GM18511 (cell line): ENCODE measurements at regions not wholly inside any gene's neighbourhood (a gene's known extent, or its start where the extent isn't known, plus 50 kb on each side); places are given as distances from the start of the nearest gene placed in this dataset.

Source experiments
- ATAC-seq: cut with Tn5 transposase; IDR thresholded peaks from one replicate; pipeline ENCODE4 v1.9.1; 2021; ENCODE audit warnings: mild to moderate bottlenecking, moderate library complexity; ENCODE audit not compliant: unreplicated experiment

DNA sequence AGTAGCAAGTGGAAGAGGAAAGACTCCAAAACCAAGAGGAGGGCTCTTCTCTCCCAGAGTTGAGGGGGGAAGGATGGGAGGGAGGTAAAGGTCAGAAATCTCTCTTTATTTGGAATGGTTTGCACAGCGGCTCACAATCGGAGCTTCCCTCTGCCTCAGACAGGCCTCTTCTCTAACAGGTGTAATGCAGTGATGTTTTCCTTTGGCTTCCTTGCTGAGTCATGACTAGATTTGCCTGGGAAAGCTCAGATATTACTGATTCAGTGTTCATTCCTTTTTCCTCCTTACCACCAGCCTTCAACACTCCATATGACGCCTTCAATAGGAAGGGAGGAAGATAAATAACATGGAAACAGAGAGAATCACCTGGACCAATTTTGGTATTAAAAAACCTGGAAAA is 136.6 kb downstream of the RNF152 start:
- no peak for ATAC-seq

DNA sequence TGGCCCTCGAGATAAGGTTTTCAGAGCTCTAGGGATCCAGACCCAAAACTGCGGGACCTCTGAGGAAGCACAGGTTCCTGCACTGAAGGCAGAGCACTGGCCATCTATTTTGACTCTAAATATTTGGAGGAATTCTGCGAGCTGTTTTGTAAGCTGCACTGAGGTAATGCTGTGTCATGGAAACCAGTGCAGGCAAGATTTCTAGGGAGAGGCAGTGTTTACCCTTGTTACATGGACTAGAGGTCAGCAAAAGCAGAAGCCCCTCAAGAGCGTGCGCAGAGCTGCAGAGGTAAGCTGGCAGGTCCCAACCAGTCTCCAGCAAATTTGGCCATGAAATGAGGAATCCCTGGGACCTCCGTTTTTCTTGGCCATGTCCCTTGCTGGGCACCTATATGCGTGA is 137.3 kb downstream of the RNF152 start:
- no peak for ATAC-seq

DNA sequence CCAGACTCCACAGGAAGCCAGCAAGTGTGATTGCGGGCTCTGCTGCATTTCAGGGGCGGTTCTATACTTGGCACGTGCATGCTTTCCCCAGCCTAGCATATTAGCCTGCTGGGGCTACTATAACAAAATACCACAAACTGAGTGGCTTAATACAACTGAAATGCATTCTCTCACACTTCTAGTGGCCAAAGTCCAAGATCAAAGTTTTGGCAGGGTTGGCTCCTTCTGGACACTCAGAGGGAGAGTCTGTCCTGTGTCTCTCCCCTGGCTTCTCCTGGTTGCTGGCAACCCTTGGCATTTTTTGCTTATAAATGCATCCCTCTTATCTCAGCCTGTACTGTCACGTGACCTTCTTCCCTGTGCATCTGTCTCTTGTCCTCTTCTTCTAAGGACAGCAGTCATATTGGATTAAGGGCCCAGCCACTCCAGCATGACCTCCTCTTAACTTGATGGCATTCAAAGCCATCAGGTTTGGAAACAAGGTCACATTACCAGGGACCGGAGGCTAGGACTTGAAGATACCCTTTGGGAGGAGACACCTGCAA is 138.7 kb downstream of the RNF152 start:
- ATAC-seq, result no peak

DNA sequence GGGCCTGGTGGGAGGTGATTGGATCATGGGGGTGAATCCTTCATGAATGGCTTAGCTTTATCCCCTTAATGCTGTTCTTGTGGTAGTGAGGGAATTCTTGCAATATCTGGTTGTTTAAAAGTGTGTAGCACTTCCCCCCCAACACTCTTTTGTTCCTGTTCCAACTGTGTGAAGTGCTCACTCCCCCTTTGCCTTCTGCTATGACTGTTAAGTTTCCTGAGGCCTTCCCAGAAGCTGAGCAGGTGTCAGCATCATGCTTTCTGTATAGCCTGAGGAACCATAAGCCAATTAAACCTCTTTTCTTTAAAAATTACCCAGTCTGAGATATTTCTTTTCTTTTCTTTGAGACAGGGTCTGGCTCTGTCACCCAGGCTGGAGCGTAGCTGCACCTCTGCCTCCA is 139.4 kb downstream of the RNF152 start:
- no peak for ATAC-seq

DNA sequence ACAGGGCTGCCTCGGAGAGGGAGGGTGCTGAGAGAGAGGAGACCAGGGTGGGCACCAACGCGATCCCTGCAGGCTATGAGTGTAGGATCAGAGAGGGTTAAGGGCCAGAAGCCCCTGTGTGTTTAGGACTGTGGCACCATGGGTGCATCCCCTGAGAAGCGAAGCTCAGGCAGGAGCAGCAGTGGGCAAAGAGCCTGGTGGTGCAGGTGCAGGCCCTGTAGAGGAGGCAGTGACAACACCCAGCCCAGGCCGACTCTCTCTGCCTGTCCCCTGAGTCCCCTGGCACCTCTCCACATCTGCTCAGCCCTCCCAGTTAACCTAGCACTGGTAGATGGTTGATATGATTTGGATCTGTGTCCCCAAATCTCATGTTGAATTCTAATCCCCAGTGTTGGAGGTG is 139.8 kb downstream of the RNF152 start:
- no peak for ATAC-seq

DNA sequence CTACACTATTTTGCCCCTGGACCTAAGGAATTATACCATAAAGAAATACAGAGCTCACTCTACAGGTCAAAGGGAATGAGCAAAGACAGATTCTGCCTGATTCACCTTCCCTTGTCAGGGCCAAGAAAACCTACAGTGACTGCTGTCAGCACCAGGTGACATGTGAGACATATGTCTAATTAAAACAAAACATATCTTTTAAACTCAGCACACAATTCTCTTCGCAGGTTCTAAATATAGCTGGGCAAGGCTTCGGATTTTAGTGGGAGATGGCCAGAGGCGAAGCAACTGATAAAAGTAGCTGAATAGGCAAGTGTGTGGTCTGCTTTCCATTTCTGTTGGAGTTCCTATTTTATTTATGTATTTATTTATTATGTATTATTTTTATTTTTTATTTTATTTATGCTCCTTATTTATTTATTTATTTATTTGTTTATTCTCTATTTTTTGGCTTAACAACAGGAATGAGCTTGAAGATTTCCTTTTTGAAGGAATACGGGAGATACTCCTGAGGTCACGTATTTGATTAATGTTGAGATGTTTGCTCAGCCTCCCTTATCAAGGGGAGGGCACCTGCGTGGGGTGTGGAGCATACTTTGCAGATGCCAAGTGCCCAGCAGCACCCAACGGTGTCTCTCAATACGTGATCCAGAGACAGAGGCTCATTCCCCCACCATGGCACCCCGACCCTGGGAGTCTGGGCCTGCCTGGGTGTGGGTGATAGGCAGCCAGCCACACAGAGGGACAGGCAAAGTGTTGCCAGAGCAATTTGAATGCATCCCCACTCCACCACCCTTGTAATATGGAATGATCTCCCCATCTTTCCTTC is 141.8 kb downstream of the RNF152 start:
- no peak for ATAC-seq

DNA sequence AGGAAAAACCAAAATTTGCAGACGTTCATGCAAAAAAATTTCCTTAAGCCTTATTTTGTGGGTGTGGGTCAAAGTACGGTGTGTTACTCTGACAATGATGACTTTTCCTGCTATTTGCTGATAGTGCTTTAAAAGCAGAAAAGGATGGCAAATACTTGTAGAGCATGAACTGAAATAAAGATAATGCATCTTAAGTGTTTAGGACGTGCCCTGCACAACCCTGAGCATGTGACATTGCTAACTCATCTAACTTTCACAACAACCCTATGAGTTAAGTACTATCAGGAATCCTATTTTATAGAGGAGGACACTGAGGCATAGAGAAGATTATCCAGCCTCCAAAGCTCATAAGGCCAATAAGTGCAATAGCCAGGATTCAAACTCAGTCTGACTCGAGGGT is 143.3 kb downstream of the RNF152 start:
- ATAC-seq, result no peak

DNA sequence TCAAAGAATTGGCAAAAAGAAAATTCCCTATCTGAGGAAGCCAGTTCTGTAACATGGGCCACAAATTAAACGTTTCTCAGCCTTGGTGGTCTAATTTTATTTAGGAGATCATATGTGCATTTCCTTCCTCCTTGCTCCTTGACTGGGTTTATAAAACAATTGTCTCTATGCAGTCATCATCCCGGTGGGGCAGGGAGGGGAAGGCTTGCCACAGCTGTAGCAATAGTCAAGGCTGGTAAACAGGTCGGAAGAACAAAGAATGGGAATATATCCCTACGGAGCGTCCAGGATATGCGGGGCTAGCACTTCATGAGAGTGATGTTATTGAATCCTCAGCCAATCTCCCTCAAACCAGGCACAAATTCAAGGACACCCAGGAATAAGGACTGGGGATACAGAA is 143.8 kb downstream of the RNF152 start:
- no peak for ATAC-seq

DNA sequence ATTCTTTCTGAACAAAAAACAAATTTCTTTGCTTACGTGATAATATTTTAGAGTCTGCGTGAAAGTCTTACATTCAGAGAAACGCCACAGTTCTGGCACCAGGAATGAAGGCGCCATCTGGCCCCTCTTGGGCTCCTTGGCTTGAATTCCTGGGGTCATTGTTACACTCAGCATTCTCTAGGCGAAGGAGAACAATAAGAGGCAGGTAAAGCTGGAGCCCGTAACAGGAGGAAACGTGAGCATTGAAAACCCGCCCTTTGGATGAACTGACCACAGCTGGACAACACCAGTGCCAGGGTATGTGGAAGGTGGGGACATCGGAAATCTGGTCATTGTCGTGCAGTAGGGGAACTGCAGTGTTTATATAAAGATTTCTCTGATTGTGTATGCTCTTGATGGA is 144.8 kb downstream of the RNF152 start:
- ATAC-seq, result no peak

DNA sequence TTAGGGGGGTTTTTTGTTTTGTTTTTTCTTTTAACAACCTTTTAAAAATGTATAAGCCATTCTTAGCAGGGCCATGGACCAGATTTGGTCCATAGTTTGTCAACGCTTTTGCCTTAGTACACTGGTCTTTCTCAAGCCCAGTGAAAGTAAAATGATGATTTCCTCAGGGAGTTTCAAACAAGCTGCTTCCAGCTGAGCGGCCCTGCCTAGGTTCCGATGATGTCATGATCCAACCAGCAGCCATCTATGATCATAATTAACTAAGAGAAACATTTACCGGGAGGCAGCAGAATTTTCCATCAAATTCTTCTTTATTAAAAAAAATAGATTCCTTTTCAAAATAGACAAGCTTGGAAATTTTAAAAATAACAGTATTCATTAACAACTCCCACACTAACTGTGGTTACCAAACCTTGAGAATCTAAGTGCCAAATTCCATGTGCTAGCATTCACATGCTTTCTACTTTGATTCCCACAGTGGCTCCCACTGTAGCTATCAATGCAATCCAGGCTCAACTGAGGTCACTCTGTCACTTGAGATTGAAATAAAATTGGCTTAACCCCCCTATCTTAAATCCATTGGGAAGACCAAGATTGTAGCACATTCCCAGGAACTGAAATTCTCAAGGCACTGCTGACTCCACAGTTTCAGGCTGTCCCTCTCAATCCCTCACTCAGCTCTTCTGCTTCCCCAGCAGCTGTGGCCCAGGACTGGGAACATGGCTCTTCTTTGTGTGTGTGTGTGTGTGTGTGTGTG is 148.9 kb downstream of the RNF152 start:
- no peak for ATAC-seq

DNA sequence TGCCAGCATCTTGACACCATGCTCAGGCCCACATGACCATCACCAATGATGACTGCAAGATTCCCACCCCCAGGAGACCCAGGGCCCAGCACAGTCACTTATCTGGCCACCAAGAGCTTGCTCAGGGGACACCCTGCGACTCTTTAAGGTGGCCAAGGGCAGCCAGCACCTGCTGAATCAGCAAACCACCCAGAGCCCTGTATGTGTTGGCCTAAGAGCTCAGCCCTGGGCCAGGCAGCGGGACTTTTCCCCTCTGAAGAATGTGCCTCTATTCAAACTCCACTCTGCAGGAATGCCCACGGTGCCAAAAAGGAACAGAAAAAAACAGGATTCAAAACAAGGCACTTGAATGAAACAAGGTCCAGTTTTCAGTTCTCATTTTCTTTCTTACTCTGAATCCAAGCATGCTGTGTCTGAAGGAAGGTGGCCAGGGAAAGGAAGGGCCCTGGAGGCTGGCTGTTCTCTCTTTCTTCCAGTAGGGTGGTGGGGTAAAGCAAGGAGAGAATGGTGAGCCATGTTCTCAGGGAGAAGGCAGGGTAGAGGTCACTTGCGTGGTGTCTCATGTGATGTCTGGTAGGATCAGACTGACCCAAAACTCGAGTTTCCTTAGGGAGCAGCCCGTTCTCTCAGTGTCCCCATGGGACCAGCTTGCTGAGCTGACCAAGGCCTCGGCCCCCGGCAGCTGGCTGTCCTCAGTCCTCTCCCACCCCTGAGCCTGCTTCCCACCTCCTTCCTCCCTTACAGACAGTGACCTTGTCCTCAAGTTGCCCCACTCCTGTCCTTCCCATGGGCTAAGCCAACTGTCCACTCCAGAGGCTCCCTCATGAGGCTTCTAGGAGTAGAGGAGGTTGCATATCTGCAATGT is 150.0 kb downstream of the RNF152 start:
- no peak for ATAC-seq

DNA sequence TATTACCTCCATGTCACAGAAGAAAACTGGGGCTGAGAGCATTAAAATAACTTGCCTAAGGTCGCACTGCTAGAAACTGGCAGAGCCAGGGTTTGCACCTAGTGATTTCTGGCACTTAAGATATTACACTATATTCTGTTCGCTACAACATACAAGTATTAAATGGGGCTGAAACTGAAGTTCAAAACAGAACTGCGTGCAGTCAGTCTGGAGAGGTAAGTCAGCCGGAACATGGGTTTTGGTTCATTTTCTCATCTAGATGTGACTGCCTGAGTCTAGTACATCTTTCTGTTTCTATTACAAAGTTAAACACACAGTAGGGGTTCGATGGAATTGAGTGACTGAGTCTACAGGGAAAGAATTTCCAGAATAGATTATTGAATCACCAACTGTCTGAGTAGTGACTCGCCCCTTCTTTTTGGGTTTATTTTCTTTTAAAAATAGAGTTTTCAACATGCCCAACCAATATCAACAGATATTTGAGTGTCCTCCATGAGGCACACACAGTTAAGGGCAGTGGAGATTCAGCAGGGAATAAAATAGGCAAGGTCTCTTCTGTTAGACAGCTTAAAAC is 150.8 kb downstream of the RNF152 start:
- ATAC-seq, result no peak

DNA sequence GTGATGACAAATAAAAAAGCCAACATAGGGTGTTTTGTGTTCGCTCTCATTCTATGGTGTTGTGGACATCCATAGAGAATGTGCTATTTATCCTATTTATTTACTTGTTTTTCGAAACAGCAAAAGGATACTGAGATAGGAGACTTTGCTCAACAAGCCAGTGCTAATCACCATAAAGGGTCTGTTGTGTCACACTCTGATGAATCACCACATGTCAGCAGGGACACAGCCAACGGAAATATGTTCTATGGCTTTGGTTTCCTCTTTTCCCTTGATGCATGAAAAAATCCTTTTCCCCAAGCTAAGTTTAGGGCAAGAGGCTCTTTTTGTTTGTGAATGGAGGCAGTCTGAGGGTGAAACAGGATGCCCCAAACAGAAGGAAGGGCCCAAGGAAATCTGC is 154.3 kb downstream of the RNF152 start:
- ATAC-seq, result no peak

DNA sequence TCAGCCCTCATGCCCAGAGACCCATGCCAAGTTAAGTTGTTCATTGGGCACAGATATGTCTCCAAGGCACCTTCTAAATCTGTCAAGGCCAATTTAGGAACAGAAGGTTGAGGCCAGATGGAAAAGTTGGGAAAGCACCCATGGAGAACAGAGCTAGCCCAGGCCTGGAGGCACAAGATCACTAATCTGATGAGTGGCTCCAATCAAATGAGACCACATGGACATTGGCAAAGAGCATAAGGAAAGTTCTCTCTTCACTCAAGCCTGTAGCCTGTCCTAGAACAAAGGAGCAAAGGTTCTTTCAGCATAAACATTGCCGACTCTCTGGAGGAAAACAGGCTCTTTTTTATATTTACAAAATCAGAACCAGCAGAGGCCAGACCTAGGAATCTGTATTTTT is 154.8 kb downstream of the RNF152 start:
- ATAC-seq, result no peak

DNA sequence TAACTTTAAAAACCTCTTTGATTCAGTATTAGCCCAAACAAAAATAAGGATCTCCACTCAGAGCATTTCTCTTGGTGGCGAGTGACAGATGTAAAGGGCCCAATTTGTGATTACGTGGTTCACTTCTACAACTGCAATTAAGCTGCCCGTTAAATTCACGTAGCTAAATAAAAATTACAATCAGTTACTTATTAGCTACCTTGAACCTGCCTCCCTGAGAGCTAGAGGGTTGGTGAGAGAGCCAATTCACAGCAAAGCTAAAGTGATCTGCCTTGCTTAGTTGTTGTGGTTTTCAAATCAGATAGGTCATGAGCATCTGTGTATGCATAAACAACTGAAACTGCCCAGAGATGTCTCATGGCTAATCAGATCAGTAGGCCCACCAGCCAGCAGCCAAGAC is 156.7 kb downstream of the RNF152 start:
- no peak for ATAC-seq

DNA sequence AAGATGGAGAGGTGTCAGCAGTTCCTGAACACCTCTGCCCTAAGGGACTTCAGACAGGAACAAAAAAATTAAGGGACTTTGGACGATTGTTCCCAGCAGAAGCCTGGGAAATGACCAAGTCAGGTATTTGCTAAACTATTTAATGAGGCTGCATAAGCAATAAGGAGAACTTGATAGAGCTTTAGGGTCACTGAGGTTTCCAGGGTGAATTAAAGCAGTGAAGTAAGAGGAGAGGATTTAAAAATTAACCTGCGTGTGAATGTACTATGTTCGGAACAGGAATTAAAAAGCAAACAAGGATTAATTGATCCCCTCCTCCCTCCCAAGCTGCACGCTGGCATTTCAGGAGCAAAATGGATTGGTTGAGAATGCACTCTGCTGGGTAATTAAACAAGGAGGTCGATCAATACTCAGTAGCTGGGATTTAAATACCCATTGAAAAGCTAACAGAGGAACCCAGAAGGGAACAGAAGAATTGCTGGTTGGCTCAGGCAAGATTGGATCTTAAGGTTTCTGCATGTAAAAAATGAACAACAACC is 157.2 kb downstream of the RNF152 start:
- no peak for ATAC-seq

DNA sequence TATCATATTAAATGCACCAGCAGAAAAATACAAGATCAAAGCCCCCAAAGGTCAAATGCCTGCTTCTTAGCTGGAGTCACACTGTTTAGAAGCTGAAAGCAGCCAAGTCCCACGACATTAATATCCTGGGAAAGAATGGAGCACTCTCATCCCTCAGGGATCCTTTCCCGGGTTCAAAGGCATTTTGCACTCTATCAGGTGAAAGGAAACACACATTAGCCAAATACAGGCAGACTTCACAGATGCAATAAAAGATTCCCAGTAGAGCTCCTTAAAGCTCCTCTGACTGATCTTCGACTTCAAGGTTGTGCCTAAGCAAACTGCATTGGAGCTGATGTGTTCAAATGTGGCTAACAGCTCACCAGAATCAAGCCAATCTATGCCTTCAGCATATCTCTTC is 158.4 kb downstream of the RNF152 start:
- no peak for ATAC-seq

DNA sequence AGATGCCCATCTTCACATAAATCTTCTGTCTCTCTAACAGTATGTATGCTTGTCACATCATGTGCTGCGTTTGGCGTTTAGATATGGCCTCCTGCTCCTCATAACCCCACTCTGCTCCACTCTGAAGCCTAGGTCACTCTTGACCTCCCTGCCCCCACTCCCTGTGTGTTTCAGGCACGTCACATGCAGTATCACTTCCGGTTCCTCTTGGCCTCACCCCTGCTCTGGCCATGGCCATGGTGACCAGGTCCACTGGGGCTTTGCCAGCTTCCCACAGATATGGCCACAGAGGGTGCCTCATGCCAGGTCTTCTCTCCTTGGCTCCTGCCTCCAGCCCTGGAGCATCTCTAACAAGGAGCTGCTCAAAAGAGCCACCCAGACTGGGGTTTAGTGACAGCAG is 160.0 kb downstream of the RNF152 start:
- ATAC-seq, result no peak

DNA sequence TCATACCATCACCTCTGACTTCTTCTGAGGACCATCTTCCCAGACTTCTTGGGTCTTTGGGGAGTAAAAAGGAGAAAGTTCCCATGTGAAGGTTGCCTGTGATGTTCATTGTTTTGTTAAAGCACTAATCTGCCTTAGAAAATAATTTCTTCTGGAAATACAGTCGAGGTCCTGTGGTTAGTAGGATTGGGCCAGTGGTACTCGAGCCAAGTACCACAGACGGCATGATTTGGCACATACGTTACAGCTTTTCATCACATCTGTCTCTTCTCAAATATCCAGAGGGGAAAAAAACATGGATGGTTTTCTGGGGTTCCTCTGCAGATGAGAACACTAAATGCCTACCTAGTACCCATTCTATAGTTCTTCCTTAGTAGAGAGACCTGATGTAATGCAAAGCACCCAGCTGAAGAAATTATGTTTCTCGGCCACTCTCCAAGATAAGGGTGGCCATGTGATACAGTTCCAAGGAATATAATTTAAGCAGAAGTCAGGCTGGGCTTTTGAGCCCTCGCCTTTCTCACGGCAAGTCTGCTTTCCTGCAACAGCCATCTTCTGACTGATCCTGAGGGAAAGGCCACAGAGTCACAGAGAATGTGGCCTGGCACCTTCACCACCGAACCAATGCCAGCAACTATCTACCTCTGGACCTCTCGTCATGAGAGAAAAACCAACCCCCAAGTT is 161.0 kb downstream of the RNF152 start:
- ATAC-seq, result no peak

DNA sequence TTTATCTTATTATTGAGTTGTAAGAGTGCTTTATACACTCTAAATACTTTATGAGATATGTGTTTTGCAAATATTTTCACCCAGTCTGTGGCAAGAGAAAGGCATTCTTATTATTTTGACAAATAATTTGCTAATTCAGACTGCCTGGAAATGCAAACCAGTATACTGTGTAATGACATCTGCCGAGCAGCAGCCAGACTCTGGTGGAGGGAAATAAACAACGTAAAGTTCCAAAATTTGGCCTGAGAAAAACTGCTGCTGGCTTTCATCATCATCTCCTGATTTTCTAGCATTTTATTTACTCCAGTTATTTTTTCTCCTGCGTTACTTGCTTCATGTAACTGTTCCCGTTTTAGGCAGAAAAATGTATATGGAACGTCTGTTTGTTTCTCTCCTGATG is 161.6 kb downstream of the RNF152 start:
- no peak for ATAC-seq
